ENCODE measurements at regions not wholly inside any gene's neighbourhood (a gene's known extent, or its start where the extent isn't known, plus 50 kb on each side); places are given as distances from the start of the nearest gene placed in this dataset.
"Not testable (repeated sequence)": the region's sequence is repeated elsewhere in the genome, so short reads cannot be mapped to it uniquely, and the experiment has no call there.

- no peak for DNase-seq
These were observed 161.3 kb upstream of the CBLB start for GRCh38 chr3:106029954-106030626.

GRCh38 chr3:106030627-106030963 is 161.8 kb upstream of the CBLB start:
- no peak for DNase-seq

GRCh38 chr3:106032479-106032878 is 163.7 kb upstream of the CBLB start:
- DNase-seq: no peak

GRCh38 chr3:106033654-106034053 is 164.8 kb upstream of the CBLB start:
- no peak for DNase-seq

- DNase-seq: no peak
These were observed 165.5 kb upstream of the CBLB start for GRCh38 chr3:106034313-106034712.

- DNase-seq: no peak
These were observed 166.8 kb upstream of the CBLB start for GRCh38 chr3:106035619-106036018.

- no peak for DNase-seq
These were observed 167.9 kb upstream of the CBLB start for GRCh38 chr3:106036696-106037095.

GRCh38 chr3:106047221-106047620 is 178.4 kb upstream of the CBLB start:
- no peak for DNase-seq

GRCh38 chr3:106048946-106049481 is 180.2 kb upstream of the CBLB start:
- no peak for DNase-seq

- no peak for DNase-seq
These were observed 181.0 kb upstream of the CBLB start for GRCh38 chr3:106049821-106050220.

GRCh38 chr3:106056931-106057330 is 188.1 kb upstream of the CBLB start:
- DNase-seq: no peak

- no peak for DNase-seq
These were observed 189.7 kb upstream of the CBLB start for GRCh38 chr3:106058475-106058874.

- DNase-seq: no peak
These were observed 191.2 kb upstream of the CBLB start for GRCh38 chr3:106059953-106060517.

- DNase-seq: no peak
These were observed 195.1 kb upstream of the CBLB start for GRCh38 chr3:106063909-106064308.

GRCh38 chr3:106065831-106066230 is 197.0 kb upstream of the CBLB start:
- no peak for DNase-seq

GRCh38 chr3:106067711-106068110 is 198.9 kb upstream of the CBLB start:
- no peak for DNase-seq

- no peak for DNase-seq
These were observed 199.6 kb upstream of the CBLB start for GRCh38 chr3:106068381-106068780.

GRCh38 chr3:106068795-106069194 is 200.0 kb upstream of the CBLB start:
- DNase-seq: no peak

- no peak for DNase-seq
These were observed 201.4 kb upstream of the CBLB start for GRCh38 chr3:106070187-106070586.

- DNase-seq: no peak
These were observed 202.5 kb upstream of the CBLB start for GRCh38 chr3:106071306-106071705.

- DNase-seq: not testable (repeated sequence)
These were observed 203.8 kb upstream of the CBLB start for GRCh38 chr3:106072596-106072995.

- DNase-seq: not testable (repeated sequence)
These were observed 205.0 kb upstream of the CBLB start for GRCh38 chr3:106073806-106074205.

GRCh38 chr3:106075731-106076130 is 206.9 kb upstream of the CBLB start:
- DNase-seq: not testable (repeated sequence)

- DNase-seq: no peak
These were observed 209.8 kb upstream of the CBLB start for GRCh38 chr3:106078635-106079034.

GRCh38 chr3:106082616-106083015 is 213.8 kb upstream of the CBLB start:
- no peak for DNase-seq

All from activated T-cell treated with anti-CD3 and anti-CD28 coated beads, Interleukin-2, amount 50 U/mL, for 48 hours (primary cell).